Stimulated activated CD8-positive, alpha-beta memory T cell treated with anti-CD3 and anti-CD28 coated beads, Interleukin-15, amount 100 ng/mL, for 1 hour (primary cell): ENCODE measurements at regions not wholly inside any gene's neighbourhood (a gene's known extent, or its start where the extent isn't known, plus 50 kb on each side); places are given as distances from the start of the nearest gene placed in this dataset.

Source experiments
- DNase-seq: peaks from one replicate; pipeline ENCODE4 v3.0.0-alpha.2; 2020; ENCODE audit warnings: low read depth

GRCh38 chr13:22505489-22505888 is 675.3 kb upstream of the SGCG start:
- DNase-seq, result no peak

- DNase-seq, result no peak
These were observed 674.6 kb upstream of the SGCG start for GRCh38 chr13:22506096-22506691.

- no peak for DNase-seq
These were observed 663.2 kb upstream of the SGCG start for GRCh38 chr13:22517544-22517943.

- DNase-seq, result no peak
These were observed 643.9 kb upstream of the SGCG start for GRCh38 chr13:22536851-22537250.

GRCh38 chr13:22538400-22538799 is 642.4 kb upstream of the SGCG start:
- no peak for DNase-seq

GRCh38 chr13:22549126-22549525 is 631.7 kb upstream of the SGCG start:
- DNase-seq, result no peak

- no peak for DNase-seq
These were observed 619.2 kb upstream of the SGCG start for GRCh38 chr13:22561581-22561980.

- DNase-seq, result no peak
These were observed 618.7 kb upstream of the SGCG start for GRCh38 chr13:22562116-22562515.

GRCh38 chr13:22563272-22563671 is 617.5 kb upstream of the SGCG start:
- DNase-seq, result no peak

- no peak for DNase-seq
These were observed 611.0 kb upstream of the SGCG start for GRCh38 chr13:22569811-22570210.

- DNase-seq, result no peak
These were observed 590.9 kb upstream of the SGCG start for GRCh38 chr13:22589880-22590279.

- DNase-seq, result no peak
These were observed 588.3 kb upstream of the SGCG start for GRCh38 chr13:22592515-22592914.

- DNase-seq, result no peak
These were observed 586.7 kb upstream of the SGCG start for GRCh38 chr13:22594041-22594440.

- DNase-seq, result no peak
These were observed 584.5 kb upstream of the SGCG start for GRCh38 chr13:22596171-22596863.

- DNase-seq, result no peak
These were observed 581.6 kb upstream of the SGCG start for GRCh38 chr13:22599156-22599555.

GRCh38 chr13:22618002-22618401 is 562.8 kb upstream of the SGCG start:
- no peak for DNase-seq

- DNase-seq, result no peak
These were observed 555.1 kb upstream of the SGCG start for GRCh38 chr13:22625691-22626090.

GRCh38 chr13:22629374-22629773 is 551.4 kb upstream of the SGCG start:
- DNase-seq, result no peak

- DNase-seq, result no peak
These were observed 538.7 kb upstream of the SGCG start for GRCh38 chr13:22642088-22642487.

- DNase-seq, result no peak
These were observed 535.8 kb upstream of the SGCG start for GRCh38 chr13:22644941-22645340.

GRCh38 chr13:22647156-22647850 is 533.5 kb upstream of the SGCG start:
- DNase-seq, result no peak

GRCh38 chr13:22648320-22648801 is 532.4 kb upstream of the SGCG start:
- no peak for DNase-seq

- DNase-seq, result no peak
These were observed 528.0 kb upstream of the SGCG start for GRCh38 chr13:22652796-22653195.
